GM19043 (cell line): ENCODE measurements at regions not wholly inside any gene's neighbourhood (a gene's known extent, or its start where the extent isn't known, plus 50 kb on each side); places are given as distances from the start of the nearest gene placed in this dataset.
"Not testable (repeated sequence)": the region's sequence is repeated elsewhere in the genome, so short reads cannot be mapped to it uniquely, and the experiment has no call there.

Source experiments
- ATAC-seq: cut with Tn5 transposase; IDR thresholded peaks from one replicate; pipeline ENCODE4 v1.9.1; 2021; ENCODE audit warnings: low read depth; ENCODE audit not compliant: unreplicated experiment

GRCh38 chr1:105270966-105271365 lies 1521.3 kb downstream of the AMY1C start:
- ATAC-seq = no peak

- ATAC-seq = not testable (repeated sequence)
These were observed 1522.7 kb downstream of the AMY1C start for GRCh38 chr1:105272376-105272775.

GRCh38 chr1:105294838-105295237 lies 1545.1 kb downstream of the AMY1C start:
- no peak for ATAC-seq

- ATAC-seq = no peak
These were observed 1560.4 kb downstream of the AMY1C start for GRCh38 chr1:105310063-105310462.

- ATAC-seq = no peak
These were observed 1568.3 kb downstream of the AMY1C start for GRCh38 chr1:105317976-105318375.

DNA sequence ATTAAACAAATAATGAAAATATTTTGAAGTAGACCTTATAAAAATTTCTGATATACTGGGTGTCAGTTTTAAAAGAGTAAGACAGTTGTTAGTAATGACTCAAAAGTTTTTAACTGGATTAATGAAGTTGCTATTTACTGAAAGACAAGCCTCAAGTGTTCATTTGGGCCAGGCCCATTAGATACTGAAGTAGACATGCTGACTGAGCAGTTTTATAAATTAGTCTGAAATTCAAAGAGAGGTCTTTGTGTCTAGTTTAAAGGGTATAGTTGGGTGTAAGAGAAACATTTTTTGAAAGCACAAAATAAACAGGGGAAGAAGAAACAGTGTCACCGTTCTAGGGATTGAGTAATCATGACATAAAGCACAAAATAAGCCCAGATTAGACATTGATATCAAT lies 1577.2 kb downstream of the AMY1C start:
- no peak for ATAC-seq

DNA sequence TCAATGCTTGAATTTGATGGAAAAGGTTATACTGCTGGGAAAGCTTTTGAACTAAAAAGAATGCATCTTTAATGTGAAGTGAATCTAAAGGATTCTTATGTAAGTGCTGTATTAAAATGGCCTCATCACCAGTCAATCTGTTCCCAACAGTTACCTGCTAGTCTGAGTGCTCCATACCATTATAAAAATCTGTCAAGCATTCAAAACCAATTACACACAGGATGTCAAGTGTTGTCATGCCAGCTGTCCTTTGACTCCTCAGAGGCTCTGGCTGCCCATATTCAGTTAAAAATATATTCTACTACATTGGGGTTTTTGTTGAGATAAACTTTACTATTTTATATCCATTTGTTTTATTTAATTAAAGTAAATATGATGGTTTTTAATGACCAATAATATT lies 1587.7 kb downstream of the AMY1C start:
- no peak for ATAC-seq

DNA sequence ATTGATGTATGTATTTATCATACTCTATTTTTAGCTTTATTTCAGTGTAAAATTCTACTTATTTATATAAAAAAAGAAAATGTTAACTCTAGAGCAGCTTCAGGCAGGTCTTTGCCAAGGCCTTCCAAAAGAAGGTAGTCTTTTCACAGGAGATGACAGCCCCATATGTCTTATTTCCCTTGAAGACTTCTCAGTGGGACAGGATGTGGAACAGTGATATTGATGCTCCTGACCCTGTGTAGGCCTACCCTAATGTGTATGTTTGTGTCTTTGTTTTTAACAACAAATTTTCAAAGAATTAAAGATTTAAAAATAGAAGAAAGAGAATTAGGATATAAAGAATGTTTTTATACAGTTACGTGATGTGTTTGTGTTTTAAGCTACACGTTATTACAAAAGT lies 1593.6 kb downstream of the AMY1C start:
- ATAC-seq = no peak

DNA sequence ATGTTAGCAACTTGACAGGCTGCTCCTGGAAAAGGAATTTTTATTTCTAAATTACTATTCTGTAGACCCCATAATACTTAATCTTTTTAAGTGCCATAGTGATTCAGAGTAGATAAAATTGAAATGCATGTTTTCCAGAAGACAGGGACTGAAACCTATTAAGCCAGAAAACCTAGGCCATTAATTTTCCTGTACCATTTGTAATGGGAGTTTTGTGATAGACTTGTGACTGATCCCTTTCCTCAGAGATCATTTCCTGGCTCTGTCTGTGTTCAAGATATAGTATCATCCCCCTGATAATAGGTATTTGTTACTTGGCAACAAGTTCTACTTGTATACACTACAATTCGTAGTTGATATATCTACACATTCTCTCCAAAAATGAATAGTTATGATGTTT lies 1609.8 kb downstream of the AMY1C start:
- ATAC-seq = no peak

- no peak for ATAC-seq
These were observed 1612.7 kb downstream of the AMY1C start for GRCh38 chr1:105362438-105362837.

- no peak for ATAC-seq
These were observed 1618.7 kb downstream of the AMY1C start for GRCh38 chr1:105368446-105368845.

DNA sequence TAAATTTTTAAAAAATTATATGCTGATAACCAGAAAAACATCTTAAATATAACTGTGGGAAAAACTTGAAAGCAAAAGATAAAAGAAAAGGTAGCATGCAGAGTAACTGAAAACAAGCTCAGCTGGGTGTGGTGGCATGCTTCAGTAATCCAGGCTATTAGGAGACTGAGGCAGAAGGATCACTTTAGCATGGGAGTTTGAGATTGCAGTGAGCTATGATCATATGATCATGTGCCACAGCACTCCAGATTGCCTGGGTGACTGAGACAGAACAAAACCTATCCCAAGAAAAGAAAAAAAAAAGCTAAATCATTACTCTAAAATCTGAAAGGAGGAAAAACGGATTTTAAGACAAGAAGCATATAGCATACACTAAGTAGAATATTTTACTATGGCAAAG lies 1624.0 kb downstream of the AMY1C start:
- no peak for ATAC-seq

GRCh38 chr1:105386489-105386888 lies 1636.8 kb downstream of the AMY1C start:
- ATAC-seq = no peak

DNA sequence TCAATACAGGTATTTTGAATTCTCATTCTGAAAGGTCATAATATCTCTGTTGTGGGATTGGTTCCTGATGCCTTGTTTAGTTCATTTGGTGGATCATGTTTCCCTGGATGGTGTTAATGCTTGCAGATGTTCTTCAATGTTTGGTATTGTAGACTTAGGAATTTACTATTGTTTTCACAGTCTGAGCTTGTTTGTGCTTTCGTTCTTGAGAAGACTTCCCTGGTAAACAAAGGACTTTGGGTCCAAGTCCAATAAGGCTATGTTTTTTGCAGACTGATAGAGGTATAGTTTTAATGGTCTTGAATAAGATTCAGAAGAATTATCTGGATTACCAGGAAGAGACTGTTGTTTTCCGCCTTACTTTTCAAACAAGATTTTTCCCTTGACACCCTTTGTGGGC lies 1646.3 kb downstream of the AMY1C start:
- no peak for ATAC-seq

GRCh38 chr1:105398909-105399308 lies 1649.2 kb downstream of the AMY1C start:
- no peak for ATAC-seq

DNA sequence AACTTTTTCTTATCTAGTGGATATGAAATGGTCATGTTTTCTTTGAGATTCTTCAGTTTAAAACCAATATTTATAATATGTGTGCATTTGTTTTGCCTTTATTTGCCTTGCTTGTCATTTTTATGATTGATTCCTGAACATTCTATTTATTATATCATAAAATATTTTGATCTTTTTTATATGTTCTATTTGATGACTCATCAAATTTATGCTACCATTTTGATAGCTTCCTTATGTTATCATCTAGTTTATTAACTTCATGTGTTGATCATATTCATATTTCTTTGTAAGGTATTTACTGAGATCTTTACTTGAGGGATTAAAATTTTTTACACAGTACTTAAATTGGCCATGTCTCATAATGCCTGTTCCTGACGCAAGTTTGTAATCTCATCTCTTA lies 1650.0 kb downstream of the AMY1C start:
- no peak for ATAC-seq

GRCh38 chr1:105416261-105416660 lies 1640.2 kb upstream of the PRMT6 start:
- ATAC-seq = no peak

GRCh38 chr1:105419030-105419429 lies 1637.4 kb upstream of the PRMT6 start:
- no peak for ATAC-seq

- no peak for ATAC-seq
These were observed 1628.9 kb upstream of the PRMT6 start for GRCh38 chr1:105427543-105427942.

GRCh38 chr1:105436589-105437259 lies 1619.8 kb upstream of the PRMT6 start:
- ATAC-seq = no peak

- ATAC-seq = no peak
These were observed 1618.6 kb upstream of the PRMT6 start for GRCh38 chr1:105437847-105438246.

DNA sequence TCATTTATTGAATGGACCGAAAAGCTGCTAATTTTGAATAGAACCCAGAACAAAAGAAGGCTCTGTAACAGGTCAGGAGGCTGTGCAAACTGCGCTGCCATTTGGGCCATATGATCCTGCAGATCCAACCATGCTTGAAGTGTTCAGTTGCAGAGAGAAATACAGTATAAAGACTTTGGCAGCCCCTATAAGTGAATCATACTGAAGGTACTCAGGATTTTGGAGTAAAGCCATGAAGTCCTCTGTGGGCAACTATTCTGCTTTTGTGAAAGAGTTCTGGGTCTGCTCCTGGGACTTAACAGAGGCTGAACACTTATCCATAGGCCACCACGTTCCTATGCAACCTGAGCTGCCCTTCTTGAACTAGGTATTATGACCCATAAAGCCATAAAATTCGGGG lies 1613.6 kb upstream of the PRMT6 start:
- no peak for ATAC-seq

DNA sequence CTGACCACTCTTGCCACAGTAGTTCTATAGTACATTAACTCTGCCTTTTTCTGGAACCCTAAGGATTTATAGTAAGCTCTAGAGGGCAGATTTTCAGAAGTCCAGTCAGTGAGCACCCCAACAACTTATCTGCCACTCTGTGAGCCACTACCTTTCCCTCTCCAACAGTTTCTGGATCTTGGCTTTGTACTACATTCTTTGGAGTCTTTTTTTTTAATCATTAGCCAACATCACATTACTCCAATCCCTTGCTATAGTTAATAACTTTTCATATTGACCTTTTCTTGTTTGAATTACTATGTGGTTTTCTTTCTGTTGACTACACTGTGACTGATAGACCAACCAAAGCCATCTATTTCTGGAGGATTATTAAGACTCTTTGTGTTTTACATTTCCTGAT lies 1596.7 kb upstream of the PRMT6 start:
- no peak for ATAC-seq
